ENCODE measurements at regions not wholly inside any gene's neighbourhood (a gene's known extent, or its start where the extent isn't known, plus 50 kb on each side); places are given as distances from the start of the nearest gene placed in this dataset.

GRCh38 chr3:66938338-66938963, 59.7 kb upstream of the KBTBD8 start:
- DNase-seq (ENCODE audit: extremely low read depth in 1 of 11, low read depth in 9 of 11, low spot score in 4 of 11): peak; percentile 41 to 69 (median 58)

GRCh38 chr3:66948041-66948440, 50.1 kb upstream of the KBTBD8 start:
- no peak for DNase-seq (ENCODE audit: extremely low read depth in 1 of 11, low read depth in 9 of 11, low spot score in 4 of 11)
